Endothelial cell of umbilical vein (primary cell): ENCODE measurements at regions not wholly inside any gene's neighbourhood (a gene's known extent, or its start where the extent isn't known, plus 50 kb on each side); places are given as distances from the start of the nearest gene placed in this dataset.

Experiments used
- CTCF ChIP-seq, 2 donors: IDR thresholded peaks; 1 replicate in 1 of 2; 2 replicates in 1 of 2; pipeline ENCODE4 v1.5.1; 2011; ENCODE audit warnings: low read length in 2 of 2, mild to moderate bottlenecking in 2 of 2, moderate library complexity in 2 of 2, control low read depth in 1 of 2, inconsistent platforms in 1 of 2, low read depth in 1 of 2; ENCODE audit not compliant: insufficient read depth in 1 of 2; ENCODE audit errors: extremely low read depth in 1 of 2
- FOS ChIP-seq: IDR thresholded peaks from 2 replicates; pipeline ENCODE4 v1.6.1; 2011; ENCODE audit warnings: mild to moderate bottlenecking, low read length, moderate library complexity, borderline replicate concordance; ENCODE audit not compliant: insufficient read depth
- POLR2A ChIP-seq: IDR thresholded peaks from 2 replicates; pipeline ENCODE4 v1.6.1; 2012; ENCODE audit warnings: low read depth, mild to moderate bottlenecking, control low read depth, low read length
- POLR2AphosphoS5 ChIP-seq: IDR thresholded peaks from 2 replicates; pipeline ENCODE4 v1.6.1; 2012; ENCODE audit warnings: low read depth, mild to moderate bottlenecking, control low read depth, low read length, moderate library complexity; ENCODE audit not compliant: insufficient read depth
- TF ChIP-seq, protein P1 (sequence below): IDR thresholded peaks from 2 replicates; pipeline ENCODE4 v1.6.1; 2011; ENCODE audit not compliant: insufficient read depth, insufficient read length

DNA sequence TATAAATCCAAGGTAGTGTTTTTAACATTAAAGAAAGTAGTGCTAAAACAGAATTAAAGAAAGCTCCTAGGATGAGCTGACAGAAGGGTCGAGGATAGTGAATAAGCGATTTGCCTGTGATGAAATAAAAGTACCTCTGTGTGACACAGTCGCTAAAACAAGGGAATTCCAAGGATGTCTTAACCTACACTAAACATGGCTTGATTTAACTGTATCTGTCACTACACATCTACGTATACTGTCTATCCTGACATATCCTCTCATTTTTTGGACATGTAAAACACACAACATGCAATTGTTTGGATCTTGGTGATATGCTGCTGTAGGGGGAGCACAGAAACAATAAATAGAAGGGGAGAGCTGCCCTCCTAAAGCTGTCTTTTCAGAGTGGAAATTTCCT is 580.8 kb upstream of the SLC8A1 start:
- TF ChIP-seq POLR2A (no peak), CTCF (IDR thresholded peaks at IDR 0.05; ENCODE audit: extremely low read depth in 1 of 2, insufficient read depth in 1 of 2, low read depth in 1 of 2, low read length in 2 of 2) (no peak), POLR2AphosphoS5 (no peak), FOS (no peak)
- TF ChIP-seq, protein P1, sequence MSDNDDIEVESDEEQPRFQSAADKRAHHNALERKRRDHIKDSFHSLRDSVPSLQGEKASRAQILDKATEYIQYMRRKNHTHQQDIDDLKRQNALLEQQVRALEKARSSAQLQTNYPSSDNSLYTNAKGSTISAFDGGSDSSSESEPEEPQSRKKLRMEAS, result no peak
